Esophagus squamous epithelium (tissue), 5 donors: ENCODE measurements at regions not wholly inside any gene's neighbourhood (a gene's known extent, or its start where the extent isn't known, plus 50 kb on each side); places are given as distances from the start of the nearest gene placed in this dataset.

Experiments
- DNase-seq: peaks from one replicate; lab custom pipeline; 2025; lab: John Stamatoyannopoulos, UW
- H3K27ac ChIP-seq, 4 donors: fragments of 200-600 bp; sonication (generic); one replicate each; pipeline ENCODE4 v1.5.1; 2016 to 2019; ENCODE audit warnings: mild to moderate bottlenecking in 1 of 4
- H3K27me3 ChIP-seq, 4 donors: fragments of 200-600 bp; sonication (generic); 1 replicate in 3 of 4; 2 replicates in 1 of 4; pipeline versions ENCODE4 v1.5.1 to v1.6.0; 2017 to 2021; ENCODE audit warnings: antibody characterized with exemption in 1 of 4
- H3K36me3 ChIP-seq, 3 donors: fragments of 200-600 bp; sonication (generic); one replicate each; pipeline ENCODE4 v1.5.1; 2016 to 2019
- H3K4me1 ChIP-seq, 3 donors: fragments of 200-600 bp; sonication (generic); one replicate each; pipeline ENCODE4 v1.5.1; 2017 to 2019
- H3K4me3 ChIP-seq, 4 donors: fragments of 200-600 bp; sonication (generic); 1 replicate in 3 of 4; 2 replicates in 1 of 4; pipeline ENCODE4 v1.5.1; 2016 to 2019; ENCODE audit warnings: mild to moderate bottlenecking in 2 of 4, moderate library complexity in 1 of 4
- H3K9me3 ChIP-seq, 3 donors: fragments of 200-600 bp; sonication (generic); one replicate each; pipeline ENCODE4 v1.5.1; 2016 to 2019
- CTCF ChIP-seq, 6 experiments: fragments of 450-650 bp in 4 of 6; fragments of 200-600 bp in 2 of 6; sonication (generic) in 2 of 6; IDR thresholded peaks; one replicate each; pipeline ENCODE4 v1.5.1; 2016 to 2019; ENCODE audit warnings: antibody characterized with exemption in 6 of 6, mild to moderate bottlenecking in 4 of 6, moderate library complexity in 4 of 6
- POLR2A ChIP-seq, 4 donors: fragments of 450-650 bp; IDR thresholded peaks; one replicate each; pipeline ENCODE4 v1.6.1; 2017; ENCODE audit warnings: antibody characterized with exemption in 4 of 4, mild to moderate bottlenecking in 4 of 4, moderate library complexity in 3 of 4
- WGBS, 2 donors: methylation state at CpG; one replicate each; pipeline ENCODE4 v1.1.5; 2018; 5-methylcytosine and 5-hydroxymethylcytosine counted together
- intact Hi-C: fragments of 100-400 bp; cut with DNase I; formaldehyde crosslinking; loops from one replicate; pipeline ENCODE4 v1.15.0; 2022
- donor health status: DM: yes; HTN: yes; CAD: no.

GRCh38 chr4:31715302-31715701 lies 995.1 kb downstream of the PCDH7 start:
- intact Hi-C loops: no loop called here
- Histone ChIP-seq H3K36me3 (no peaks in the 10 kb centered on the region), H3K4me1 (no peaks in the 10 kb centered on the region), H3K27ac (no peak overlapping the region), H3K4me3 (no peak overlapping the region), H3K9me3 (no peaks in the 10 kb centered on the region), H3K27me3 (no peaks in the 10 kb centered on the region)
- DNase-seq: no peak
- TF ChIP-seq CTCF (IDR thresholded peaks at IDR 0.05) (no peak), POLR2A (IDR thresholded peaks at IDR 0.05) (no peak)
- 35 to 57% methylated on average over 1 of the region's 1 CpG for WGBS, 2 donors

- Histone ChIP-seq H3K4me3 (no peak overlapping the region), H3K27ac (no peak overlapping the region), H3K36me3 (no peaks in the 10 kb centered on the region), H3K4me1 (no peaks in the 10 kb centered on the region), H3K9me3 (no peaks in the 10 kb centered on the region), H3K27me3 (no peaks in the 10 kb centered on the region)
- intact Hi-C loops: no loop called here
- TF ChIP-seq CTCF (IDR thresholded peaks at IDR 0.05) (no peak), POLR2A (IDR thresholded peaks at IDR 0.05) (no peak)
- WGBS, 2 donors: 10 to 25% methylated on average over 1 of the region's 1 CpG
- DNase-seq: no peak
Measured at GRCh38 chr4:31727030-31727429, 1006.9 kb downstream of the PCDH7 start.

- DNase-seq: no peak
- TF ChIP-seq POLR2A (IDR thresholded peaks at IDR 0.05) (no peak), CTCF (IDR thresholded peaks at IDR 0.05) (no peak)
- H3K36me3 ChIP-seq: no peaks in the 10 kb centered on the region
- no peaks in the 10 kb centered on the region for H3K4me1 ChIP-seq
- intact Hi-C loops: no loop called here
- H3K27ac ChIP-seq: no peak overlapping the region
- no peaks in the 10 kb centered on the region for H3K27me3 ChIP-seq
- no peaks in the 10 kb centered on the region for H3K9me3 ChIP-seq
- WGBS, 2 donors: 70 to 78% methylated on average over 3 of the region's 3 CpGs
- H3K4me3 ChIP-seq: no peak overlapping the region
Measured at GRCh38 chr4:31735004-31735403, 1014.8 kb downstream of the PCDH7 start.

GRCh38 chr4:31737419-31737818 lies 1017.2 kb downstream of the PCDH7 start:
- 52 to 56% methylated on average over 2 to 3 of the region's 3 CpGs for WGBS, 2 donors
- Histone ChIP-seq H3K27ac (no peak overlapping the region), H3K27me3 (no peaks in the 10 kb centered on the region), H3K4me1 (no peaks in the 10 kb centered on the region), H3K4me3 (no peak overlapping the region), H3K36me3 (no peaks in the 10 kb centered on the region), H3K9me3 (no peaks in the 10 kb centered on the region)
- no peak for DNase-seq
- intact Hi-C loops: no loop called here
- no peak for TF ChIP-seq POLR2A (IDR thresholded peaks at IDR 0.05)
- TF ChIP-seq CTCF (IDR thresholded peaks at IDR 0.05): no peak

GRCh38 chr4:31741326-31741725 lies 1021.2 kb downstream of the PCDH7 start:
- Histone ChIP-seq H3K27me3 (no peaks in the 10 kb centered on the region), H3K9me3 (no peaks in the 10 kb centered on the region), H3K27ac (no peak overlapping the region), H3K4me1 (no peaks in the 10 kb centered on the region), H3K36me3 (no peaks in the 10 kb centered on the region), H3K4me3 (no peak overlapping the region)
- no peak for DNase-seq
- TF ChIP-seq CTCF (IDR thresholded peaks at IDR 0.05) (no peak), POLR2A (IDR thresholded peaks at IDR 0.05) (no peak)
- intact Hi-C loops: no loop called here
